Glomerular visceral epithelial cell (primary cell): ENCODE measurements at regions not wholly inside any gene's neighbourhood (a gene's known extent, or its start where the extent isn't known, plus 50 kb on each side); places are given as distances from the start of the nearest gene placed in this dataset.

Experiments used
- DNase-seq: peaks from one replicate; pipeline ENCODE4 v3.0.0-alpha.2; 2016; ENCODE audit errors: extremely low spot score

DNA sequence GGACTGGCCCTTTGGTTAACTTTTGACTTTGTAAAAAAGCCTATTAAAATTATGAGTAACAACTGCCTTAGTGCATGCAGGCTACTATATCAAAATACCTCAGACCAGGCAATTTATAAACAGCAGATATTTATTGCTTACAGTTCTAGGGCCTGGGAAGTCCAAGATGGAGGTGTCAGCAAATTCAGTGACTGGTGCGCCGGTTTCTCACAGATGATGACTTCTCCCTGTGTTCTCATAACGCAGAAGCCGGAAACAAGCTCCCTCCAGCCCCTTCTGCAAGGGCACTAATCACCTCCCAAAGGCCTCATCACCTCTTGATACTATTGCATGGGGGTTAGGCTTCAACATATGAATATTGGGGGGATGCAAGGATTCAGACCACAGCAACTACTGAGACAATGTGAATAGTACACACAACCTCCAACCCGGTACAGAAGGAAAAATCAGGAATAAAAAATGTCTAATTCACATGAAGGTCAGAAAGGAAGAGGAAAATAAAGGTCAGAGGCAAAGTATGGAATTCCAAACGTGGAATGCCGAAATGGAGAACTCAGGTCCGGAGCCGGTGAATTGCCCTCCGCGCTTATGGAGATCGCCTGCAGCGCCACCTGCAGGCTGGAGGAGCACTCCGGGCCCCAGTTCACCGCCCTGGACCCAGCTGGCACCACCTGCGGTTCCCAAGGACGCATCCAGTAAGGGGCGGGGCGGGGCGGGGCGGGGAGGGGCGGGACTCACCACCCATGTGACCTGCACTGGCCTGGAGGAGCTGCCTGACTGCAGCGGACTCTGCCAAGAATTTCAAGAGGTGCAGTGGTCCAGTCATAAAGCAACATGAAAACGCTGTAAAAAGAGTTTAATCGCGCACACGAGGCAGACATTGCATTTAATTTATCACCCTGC, 203.4 kb downstream of the KIF26A start:
- DNase-seq, result no peak

- no peak for DNase-seq
These were observed 204.3 kb downstream of the KIF26A start for GRCh38 chr14:104342435-104343293.

GRCh38 chr14:104343294-104343625, 204.9 kb downstream of the KIF26A start:
- no peak for DNase-seq

DNA sequence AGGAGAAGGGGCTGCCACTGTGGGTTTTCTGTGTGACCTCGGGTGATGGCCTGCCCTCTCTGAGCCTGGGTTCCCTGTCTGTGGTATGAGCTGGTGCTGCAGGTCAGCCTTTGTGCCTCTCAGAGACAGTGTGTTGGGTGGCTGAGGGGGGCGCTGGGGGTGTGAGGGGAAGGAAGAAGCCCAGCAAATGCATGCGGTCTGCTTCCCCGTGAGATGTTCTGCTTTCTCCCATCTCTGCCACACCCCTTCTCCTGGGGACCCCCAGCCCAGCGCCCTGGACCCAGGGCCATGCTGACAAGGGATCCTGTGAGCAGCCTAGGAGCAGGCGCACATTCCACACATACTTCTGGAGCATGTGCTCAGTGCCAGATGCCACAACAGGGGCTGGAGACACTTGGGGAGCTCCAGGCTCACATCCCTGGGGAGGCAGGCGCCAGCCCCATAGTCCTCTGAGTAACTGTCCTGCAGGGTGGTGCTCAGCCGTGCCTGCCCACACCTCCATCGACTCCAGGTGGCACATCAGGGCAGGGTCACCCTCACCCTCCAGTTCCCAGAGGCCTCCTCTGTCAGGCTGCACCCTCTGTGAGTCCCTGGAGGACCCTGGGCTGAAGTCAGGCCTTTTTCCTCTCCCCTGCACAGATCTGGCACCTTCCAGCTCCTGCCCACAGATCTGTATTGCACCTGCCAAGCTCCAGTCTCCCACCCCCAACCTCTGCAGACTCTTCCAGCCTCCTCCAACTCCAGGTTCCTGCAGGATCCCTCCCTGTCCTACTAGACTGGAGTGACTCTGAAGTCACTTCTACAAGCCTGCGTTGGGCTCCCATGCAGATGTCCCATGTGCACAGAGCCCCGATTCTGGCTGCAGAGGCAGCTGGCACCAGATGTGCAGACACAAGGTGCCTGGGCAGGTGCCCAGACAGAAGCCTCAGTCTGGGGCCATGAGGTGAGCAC, 205.6 kb downstream of the KIF26A start:
- no peak for DNase-seq

DNA sequence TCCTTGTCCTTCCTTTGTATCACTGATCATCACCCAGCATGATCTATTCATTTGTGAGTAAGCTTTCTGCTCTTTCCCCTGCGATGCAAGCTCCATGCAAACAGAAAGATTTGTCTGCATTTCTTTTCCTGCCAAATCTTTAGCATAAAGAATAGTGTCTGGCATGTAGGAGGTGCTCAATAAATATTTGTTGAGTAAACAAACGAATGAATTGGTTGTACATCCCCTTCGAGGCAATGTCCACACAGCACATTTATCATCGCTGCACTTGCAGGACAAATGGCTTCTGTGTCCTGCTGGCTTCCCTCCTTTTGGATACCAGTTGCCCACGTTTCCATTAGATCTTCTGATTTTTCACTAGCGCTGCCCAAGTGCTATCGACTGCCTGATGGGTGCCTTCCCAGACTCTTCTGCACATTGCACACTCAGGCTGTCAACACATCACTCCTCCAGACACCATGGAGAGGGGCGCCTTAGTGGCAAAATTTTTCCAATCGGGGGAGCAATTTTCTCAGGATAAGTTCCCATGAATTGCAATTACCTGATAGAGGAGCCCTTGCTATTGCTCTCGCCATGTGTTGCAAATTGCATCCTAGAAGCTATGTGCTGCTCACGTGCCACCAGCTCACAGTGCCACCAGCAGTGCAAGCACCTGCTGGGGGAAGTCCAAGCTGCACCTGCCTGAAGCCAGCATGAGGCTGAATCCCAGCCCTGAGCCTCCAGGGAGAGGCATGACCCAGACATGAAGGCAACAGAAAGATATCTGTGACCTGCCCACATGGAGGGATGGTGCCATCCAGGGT, 206.6 kb downstream of the KIF26A start:
- no peak for DNase-seq

- DNase-seq, result no peak
These were observed 207.5 kb downstream of the KIF26A start for GRCh38 chr14:104345621-104346462.

DNA sequence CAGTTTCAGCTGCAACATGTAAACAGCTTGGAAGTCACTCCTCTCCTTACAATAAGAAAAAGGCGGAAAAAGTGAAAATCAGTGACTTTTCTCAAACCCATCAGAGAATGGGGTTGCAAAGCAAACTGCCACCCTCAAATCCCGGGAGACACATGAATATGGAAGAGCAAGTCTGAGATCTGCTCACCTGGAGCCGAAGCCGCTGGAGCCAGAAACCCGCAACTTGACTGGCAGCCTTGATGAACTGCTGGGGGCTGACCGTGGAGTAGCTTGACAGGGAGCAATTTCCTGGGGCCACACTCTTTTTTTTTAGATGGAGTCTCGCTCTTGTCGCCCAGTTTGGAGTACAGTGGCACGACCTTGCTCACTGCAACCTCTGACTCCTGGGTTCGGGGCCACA, 208.2 kb downstream of the KIF26A start:
- DNase-seq, result no peak

DNA sequence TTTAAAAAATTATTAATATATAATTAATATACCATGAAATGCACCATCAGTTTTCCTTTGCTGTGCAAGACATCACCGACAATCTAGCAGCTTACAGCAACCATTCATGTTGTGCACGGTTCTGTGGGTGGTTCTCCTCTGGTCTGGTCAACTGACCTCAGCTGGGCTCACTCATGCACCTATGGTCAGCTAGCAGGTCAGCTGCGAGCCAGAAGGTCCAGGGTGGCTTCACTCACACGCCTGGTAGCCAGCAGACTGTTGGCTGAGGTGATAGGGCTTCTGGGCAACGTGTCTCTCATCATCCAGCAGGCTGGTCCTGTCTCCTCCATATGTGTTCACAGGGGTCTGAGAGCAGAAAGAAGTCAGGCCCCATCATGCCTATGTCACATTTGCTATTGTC, 210.4 kb downstream of the KIF26A start:
- DNase-seq, result no peak

GRCh38 chr14:104349950-104350349, 211.6 kb downstream of the KIF26A start:
- no peak for DNase-seq

DNA sequence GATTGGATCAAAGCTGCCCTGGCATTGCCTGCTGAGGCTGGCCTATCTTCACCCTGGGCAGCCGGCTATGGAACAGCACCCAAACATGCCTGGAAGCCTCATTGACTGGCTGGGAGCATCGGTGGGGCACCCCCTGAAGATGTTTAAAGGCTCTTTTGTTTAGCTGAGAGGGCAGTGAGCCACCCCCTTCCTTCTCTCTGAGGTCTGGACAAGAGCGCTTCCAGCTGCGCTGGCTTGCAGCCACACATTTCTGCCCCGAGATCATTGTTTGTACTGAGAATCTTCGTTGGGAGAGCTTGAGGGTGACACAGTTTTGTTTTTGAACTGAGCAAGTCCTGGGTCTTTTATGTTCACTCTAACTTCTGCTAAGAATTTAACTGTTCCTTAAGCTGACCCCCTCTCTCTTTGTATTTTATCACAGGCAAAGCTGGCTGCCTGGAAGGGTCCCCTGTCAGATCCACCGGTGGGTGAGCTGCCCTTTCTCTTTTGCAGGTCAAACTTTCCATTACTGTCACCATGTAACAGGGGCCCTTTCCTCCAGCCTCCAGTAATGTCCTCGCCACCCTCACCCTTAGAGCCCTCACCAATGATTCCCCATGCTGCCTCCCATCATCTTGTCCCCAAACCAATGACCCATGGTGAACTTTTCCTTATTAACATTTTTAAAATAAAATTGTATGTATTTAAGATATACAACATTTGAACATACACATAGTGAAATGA, 212.2 kb downstream of the KIF26A start:
- no peak for DNase-seq

- DNase-seq, result no peak
These were observed 213.6 kb downstream of the KIF26A start for GRCh38 chr14:104351849-104352492.

GRCh38 chr14:104352493-104353220, 214.3 kb downstream of the KIF26A start:
- no peak for DNase-seq

- DNase-seq, result no peak
These were observed 215.0 kb downstream of the KIF26A start for GRCh38 chr14:104353221-104353920.

DNA sequence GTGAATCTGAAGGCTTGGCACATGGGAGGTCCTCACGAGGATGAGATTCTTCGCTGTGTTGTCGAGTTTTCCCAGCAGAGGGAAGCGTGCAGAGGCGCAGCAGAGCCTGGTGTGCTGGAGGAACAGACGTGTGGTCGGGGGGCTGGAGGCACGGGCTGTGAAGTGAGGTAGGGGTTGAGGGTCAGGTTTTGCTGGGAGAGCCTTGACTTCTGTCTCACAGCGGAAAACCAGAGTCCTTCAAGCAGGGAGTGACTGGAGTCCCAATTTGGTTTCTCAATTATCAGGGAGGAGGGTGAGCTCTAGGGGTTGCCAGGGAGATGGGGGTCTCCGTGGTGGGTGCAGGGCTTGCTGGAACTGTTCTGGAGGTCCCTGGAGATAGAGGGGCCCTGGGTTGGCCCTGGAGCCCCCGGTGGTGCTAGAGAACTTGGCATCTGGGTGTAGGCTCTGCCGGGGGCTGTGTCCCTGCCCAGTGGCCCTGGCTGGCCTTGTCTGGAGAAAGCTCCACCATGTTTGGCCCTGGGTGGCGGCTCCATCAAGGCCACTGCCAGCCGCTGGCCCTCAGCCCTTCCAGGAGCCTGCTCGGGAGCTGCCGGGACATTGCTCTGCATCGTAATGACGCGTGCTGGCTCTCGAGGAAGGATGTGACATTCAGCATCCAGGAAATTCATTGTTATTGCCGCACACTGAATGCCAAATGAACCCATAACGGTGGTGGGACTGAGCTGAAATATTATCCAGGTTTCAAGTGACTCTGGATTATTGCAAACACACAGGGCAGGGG, 215.7 kb downstream of the KIF26A start:
- no peak for DNase-seq

- DNase-seq, result no peak
These were observed 217.0 kb downstream of the KIF26A start for GRCh38 chr14:104355101-104356019.
